Transverse colon (tissue), 4 donors: ENCODE measurements at regions not wholly inside any gene's neighbourhood (a gene's known extent, or its start where the extent isn't known, plus 50 kb on each side); places are given as distances from the start of the nearest gene placed in this dataset.

Experiments
- DNase-seq: peaks from one replicate; pipeline ENCODE4 v3.0.0-alpha.2; 2019
- H3K27ac ChIP-seq, 4 donors: fragments of 200-600 bp; sonication (generic); 2 replicates each; pipeline ENCODE4 v1.5.1; 2016 to 2018; ENCODE audit warnings: inconsistent platforms in 4 of 4
- H3K27me3 ChIP-seq: fragments of 200-600 bp; sonication (generic); 2 replicates; pipeline ENCODE4 v1.5.1; 2017; ENCODE audit warnings: inconsistent platforms
- H3K36me3 ChIP-seq, 4 donors: fragments of 200-600 bp; sonication (generic); 2 replicates each; pipeline ENCODE4 v1.5.1; 2017 to 2019; ENCODE audit warnings: inconsistent platforms in 4 of 4
- H3K4me1 ChIP-seq, 4 donors: fragments of 200-600 bp; sonication (generic); 2 replicates each; pipeline ENCODE4 v1.5.1; 2017 to 2020; ENCODE audit warnings: inconsistent platforms in 4 of 4
- H3K4me3 ChIP-seq, 4 donors: fragments of 200-600 bp; sonication (generic); 1 replicate in 1 of 4; 2 replicates in 3 of 4; pipeline versions ENCODE4 v1.5.1 to v1.6.1; 2017 to 2019; ENCODE audit warnings: inconsistent platforms in 4 of 4
- H3K9me3 ChIP-seq, 2 donors: fragments of 200-600 bp; sonication (generic); 2 replicates each; pipeline ENCODE4 v1.5.1; 2017 to 2019; ENCODE audit warnings: inconsistent platforms in 2 of 2
- CTCF ChIP-seq, 5 experiments: fragments of 200-600 bp in 3 of 5; fragments of 450-650 bp in 2 of 5; sonication (generic) in 3 of 5; IDR thresholded peaks; 1 replicate in 2 of 5; 2 replicates in 3 of 5; pipeline ENCODE4 v1.5.1; 2016 to 2017; ENCODE audit warnings: antibody characterized with exemption in 5 of 5, inconsistent platforms in 3 of 5, mild to moderate bottlenecking in 2 of 5, moderate library complexity in 1 of 5
- EP300 ChIP-seq: sonication (generic); formaldehyde crosslinking; IDR thresholded peaks from one replicate; pipeline ENCODE4 v1.6.1; 2017; ENCODE audit warnings: antibody characterized with exemption, low read depth
- POLR2A ChIP-seq: fragments of 450-650 bp; IDR thresholded peaks from one replicate; pipeline ENCODE4 v1.6.1; 2016; ENCODE audit warnings: antibody characterized with exemption, mild to moderate bottlenecking, moderate library complexity
- POLR2AphosphoS5 ChIP-seq, 3 donors: sonication (generic); formaldehyde crosslinking; IDR thresholded peaks; one replicate each; pipeline ENCODE4 v1.6.1; 2016; ENCODE audit warnings: antibody characterized with exemption in 3 of 3
- WGBS, 2 donors: methylation state at CpG; one replicate each; pipeline ENCODE4 v1.1.5; 2018; ENCODE audit warnings: low coverage in 1 of 2; 5-methylcytosine and 5-hydroxymethylcytosine counted together
- in situ Hi-C, 4 donors: fragments of 200-750 bp; cut with MboI; loops; one replicate each; pipeline versions ENCODE4 v1.15.0 to v1.15.1; 2017; ENCODE audit warnings: low sequenced_read_pairs in 3 of 4, low pct_ligation_motif_present in 1 of 4, low pct_unique_long_range_greater_than_20kb in 1 of 4
- intact Hi-C: fragments of 100-400 bp; cut with DNase I; formaldehyde crosslinking; loops from one replicate; pipeline ENCODE4 v1.15.1; 2023; ENCODE audit warnings: low total_unique reads

GRCh38 chr3:34650131-34650530, 851.7 kb downstream of the PDCD6IP start:
- 79 to 82% methylated on average over 3 to 4 of the region's 4 CpGs for WGBS, 2 donors
- Histone ChIP-seq H3K36me3 (no peaks in the 10 kb centered on the region), H3K4me1 (no peaks in the 10 kb centered on the region), H3K27ac (no peak overlapping the region), H3K9me3 (no peaks in the 10 kb centered on the region), H3K27me3 (no peaks in the 10 kb centered on the region), H3K4me3 (no peak overlapping the region)
- DNase-seq, result no peak
- intact Hi-C loops (no loop called here), in situ Hi-C loops (no loop called here)
- TF ChIP-seq POLR2A (no peak), POLR2AphosphoS5 (IDR thresholded peaks at IDR 0.05) (no peak), CTCF (IDR thresholded peaks at IDR 0.05) (no peak), EP300 (no peak)

- intact Hi-C loops (no loop called here), in situ Hi-C loops (no loop called here)
- no peak for DNase-seq
- Histone ChIP-seq H3K4me1 (no peaks in the 10 kb centered on the region), H3K9me3 (no peaks in the 10 kb centered on the region), H3K27ac (no peak overlapping the region), H3K27me3 (no peaks in the 10 kb centered on the region), H3K4me3 (no peak overlapping the region), H3K36me3 (no peaks in the 10 kb centered on the region)
- TF ChIP-seq EP300 (no peak), CTCF (IDR thresholded peaks at IDR 0.05) (no peak)
- 69 to 80% methylated on average over 1 to 3 of the region's 3 CpGs for WGBS, 2 donors
These were observed 870.5 kb downstream of the PDCD6IP start for GRCh38 chr3:34668915-34669314.

- Histone ChIP-seq H3K9me3 (no peaks in the 10 kb centered on the region), H3K27ac (no peak overlapping the region), H3K36me3 (no peaks in the 10 kb centered on the region), H3K4me1 (no peaks in the 10 kb centered on the region), H3K27me3 (no peaks in the 10 kb centered on the region), H3K4me3 (no peak overlapping the region)
- no peak for DNase-seq
- TF ChIP-seq POLR2AphosphoS5 (IDR thresholded peaks at IDR 0.05), result no peak
- TF ChIP-seq CTCF (IDR thresholded peaks at IDR 0.05), result no peak
- TF ChIP-seq EP300, result no peak
- TF ChIP-seq POLR2A, result no peak
- in situ Hi-C loops (no loop called here), intact Hi-C loops (no loop called here)
- WGBS, 2 donors, result 76 to 100% methylated on average over 1 to 3 of the region's 3 CpGs
These were observed 871.1 kb downstream of the PDCD6IP start for GRCh38 chr3:34669490-34669889.

GRCh38 chr3:34675383-34676120, 877.1 kb downstream of the PDCD6IP start:
- Histone ChIP-seq H3K9me3 (no peaks in the 10 kb centered on the region), H3K4me3 (no peak overlapping the region), H3K27me3 (no peaks in the 10 kb centered on the region), H3K27ac (no peak overlapping the region), H3K4me1 (no peaks in the 10 kb centered on the region), H3K36me3 (no peaks in the 10 kb centered on the region)
- TF ChIP-seq POLR2AphosphoS5 (IDR thresholded peaks at IDR 0.05) (no peak), POLR2A (no peak), CTCF (IDR thresholded peaks at IDR 0.05) (no peak), EP300 (no peak)
- intact Hi-C loops, result no loop called here
- DNase-seq, result no peak
- in situ Hi-C loops, result loop anchor here in 2 of 4 donors (25.0 kb wide), 2 partner anchors 563 to 788 kb away; no protein-coding TSS in a partner anchor
- 76 to 90% methylated on average over 2 of the region's 2 CpGs for WGBS, 2 donors
